Esophagus muscularis mucosa (tissue), 4 donors: ENCODE measurements at regions not wholly inside any gene's neighbourhood (a gene's known extent, or its start where the extent isn't known, plus 50 kb on each side); places are given as distances from the start of the nearest gene placed in this dataset.

Experiments
- DNase-seq: peaks from one replicate; pipeline ENCODE4 v3.0.0-alpha.2; 2017; ENCODE audit errors: extremely low spot score
- H3K27ac ChIP-seq, 4 donors: fragments of 200-600 bp; sonication (generic); replicated peaks in 1 of 4; 1 replicate in 3 of 4; 2 replicates in 1 of 4; pipeline ENCODE4 v1.5.1; 2016 to 2019; ENCODE audit warnings: mild to moderate bottlenecking in 1 of 4
- H3K27me3 ChIP-seq, 4 donors: fragments of 200-600 bp; sonication (generic); one replicate each; pipeline versions ENCODE4 v1.5.1 to v1.6.0; 2016 to 2019
- H3K36me3 ChIP-seq, 4 donors: fragments of 200-600 bp; sonication (generic); one replicate each; pipeline ENCODE4 v1.5.1; 2016 to 2019
- H3K4me1 ChIP-seq, 4 donors: fragments of 200-600 bp; sonication (generic); one replicate each; pipeline ENCODE4 v1.5.1; 2016 to 2019
- H3K4me3 ChIP-seq, 4 donors: fragments of 200-600 bp; sonication (generic); 1 replicate in 2 of 4; 2 replicates in 2 of 4; pipeline ENCODE4 v1.5.1; 2016 to 2019; ENCODE audit warnings: mild to moderate bottlenecking in 4 of 4, moderate library complexity in 1 of 4
- H3K9me3 ChIP-seq, 4 donors: fragments of 200-600 bp; sonication (generic); 1 replicate in 3 of 4; 2 replicates in 1 of 4; pipeline ENCODE4 v1.5.1; 2016 to 2019
- EP300 ChIP-seq: sonication (generic); formaldehyde crosslinking; IDR thresholded peaks from one replicate; pipeline ENCODE4 v1.6.1; 2017; ENCODE audit warnings: antibody characterized with exemption
- POLR2A ChIP-seq: fragments of 450-650 bp; IDR thresholded peaks from one replicate; pipeline ENCODE4 v1.6.1; 2017; ENCODE audit warnings: antibody characterized with exemption, moderate library complexity, mild to moderate bottlenecking, low read depth
- POLR2AphosphoS5 ChIP-seq, 2 donors: sonication (generic); formaldehyde crosslinking; IDR thresholded peaks; one replicate each; pipeline ENCODE4 v1.6.1; 2017; ENCODE audit warnings: antibody characterized with exemption in 2 of 2
- WGBS: methylation state at CpG from one replicate; pipeline ENCODE4 v1.1.5; 2018; 5-methylcytosine and 5-hydroxymethylcytosine counted together
- intact Hi-C: fragments of 100-400 bp; cut with DNase I; formaldehyde crosslinking; loops from one replicate; pipeline ENCODE4 v1.15.1; 2023
- TF ChIP-seq, protein P1 (sequence below), 3 experiments: fragments of 200-600 bp in 2 of 3; fragments of 450-650 bp in 1 of 3; sonication (generic) in 2 of 3; IDR thresholded peaks; one replicate each; pipeline ENCODE4 v1.5.1; 2017 to 2019; ENCODE audit warnings: antibody characterized with exemption in 3 of 3, mild to moderate bottlenecking in 2 of 3, moderate library complexity in 1 of 3

DNA sequence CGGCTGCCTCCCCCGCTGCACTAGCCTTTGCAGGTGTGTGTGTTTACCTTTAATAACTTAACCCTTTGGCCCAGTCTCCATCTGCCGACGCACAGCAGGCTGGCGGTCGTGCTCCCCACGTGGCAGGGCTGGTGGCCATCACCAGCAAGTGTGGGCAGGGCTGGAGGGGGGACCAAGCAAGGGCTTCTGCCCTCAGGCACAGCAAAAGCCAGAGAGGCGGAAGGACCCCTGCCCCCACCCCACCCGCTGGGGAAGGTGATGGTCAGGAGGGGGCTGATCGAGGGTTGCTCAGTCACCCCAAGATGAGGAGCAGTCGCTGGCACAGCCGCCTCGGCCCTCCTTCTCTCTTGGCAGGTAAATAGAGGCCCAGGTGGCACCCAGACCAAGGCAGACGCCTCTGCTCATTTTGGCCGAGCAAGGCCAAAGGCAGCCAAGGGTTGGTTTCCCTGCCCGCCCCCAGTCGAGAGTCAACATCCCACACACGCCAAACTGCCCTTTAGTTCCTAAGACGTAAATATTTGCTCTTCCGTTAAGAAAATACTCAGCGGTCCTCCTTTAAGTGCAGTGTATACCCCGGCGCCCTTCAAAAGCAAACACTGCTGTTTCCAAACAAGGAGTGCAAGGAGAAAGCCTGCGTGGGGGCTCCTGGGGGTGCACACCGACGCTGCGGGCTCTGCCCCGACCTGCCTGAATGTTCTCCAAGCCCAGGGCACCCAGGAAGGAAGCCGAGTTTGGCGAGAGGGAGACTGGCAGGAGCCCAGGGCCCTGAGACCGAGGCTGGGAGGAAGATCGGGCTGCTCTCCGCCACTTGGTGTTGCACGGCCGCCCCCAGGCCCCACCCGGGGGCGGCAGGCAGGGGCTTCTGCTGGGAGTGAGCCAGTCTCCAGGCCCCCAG is 82.7 kb downstream of the SIK1 start:
- intact Hi-C loops, result no loop called here
- no peak for TF ChIP-seq POLR2AphosphoS5 (IDR thresholded peaks at IDR 0.05)
- TF ChIP-seq, protein P1, sequence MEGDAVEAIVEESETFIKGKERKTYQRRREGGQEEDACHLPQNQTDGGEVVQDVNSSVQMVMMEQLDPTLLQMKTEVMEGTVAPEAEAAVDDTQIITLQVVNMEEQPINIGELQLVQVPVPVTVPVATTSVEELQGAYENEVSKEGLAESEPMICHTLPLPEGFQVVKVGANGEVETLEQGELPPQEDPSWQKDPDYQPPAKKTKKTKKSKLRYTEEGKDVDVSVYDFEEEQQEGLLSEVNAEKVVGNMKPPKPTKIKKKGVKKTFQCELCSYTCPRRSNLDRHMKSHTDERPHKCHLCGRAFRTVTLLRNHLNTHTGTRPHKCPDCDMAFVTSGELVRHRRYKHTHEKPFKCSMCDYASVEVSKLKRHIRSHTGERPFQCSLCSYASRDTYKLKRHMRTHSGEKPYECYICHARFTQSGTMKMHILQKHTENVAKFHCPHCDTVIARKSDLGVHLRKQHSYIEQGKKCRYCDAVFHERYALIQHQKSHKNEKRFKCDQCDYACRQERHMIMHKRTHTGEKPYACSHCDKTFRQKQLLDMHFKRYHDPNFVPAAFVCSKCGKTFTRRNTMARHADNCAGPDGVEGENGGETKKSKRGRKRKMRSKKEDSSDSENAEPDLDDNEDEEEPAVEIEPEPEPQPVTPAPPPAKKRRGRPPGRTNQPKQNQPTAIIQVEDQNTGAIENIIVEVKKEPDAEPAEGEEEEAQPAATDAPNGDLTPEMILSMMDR (IDR thresholded peaks at IDR 0.05), result no peak
- no peak for TF ChIP-seq POLR2A
- no peak for TF ChIP-seq EP300
- H3K27ac ChIP-seq, result no peak overlapping the region
- H3K9me3 ChIP-seq, result no peaks in the 10 kb centered on the region
- no peak for DNase-seq
- H3K4me3 ChIP-seq, result peak overlapping the region in 2 of 4 donors; percentile 6 to 15
- H3K36me3 ChIP-seq, result no peaks in the 10 kb centered on the region
- H3K4me1 ChIP-seq, result peaks cover 14 to 26% (median 18%) of the 10 kb centered on the region in 4 donors
- WGBS, result 73% methylated on average over 18 of the region's 37 CpGs
- peaks cover 0 to 6% (median 0%) of the 10 kb centered on the region in 4 donors for H3K27me3 ChIP-seq

DNA sequence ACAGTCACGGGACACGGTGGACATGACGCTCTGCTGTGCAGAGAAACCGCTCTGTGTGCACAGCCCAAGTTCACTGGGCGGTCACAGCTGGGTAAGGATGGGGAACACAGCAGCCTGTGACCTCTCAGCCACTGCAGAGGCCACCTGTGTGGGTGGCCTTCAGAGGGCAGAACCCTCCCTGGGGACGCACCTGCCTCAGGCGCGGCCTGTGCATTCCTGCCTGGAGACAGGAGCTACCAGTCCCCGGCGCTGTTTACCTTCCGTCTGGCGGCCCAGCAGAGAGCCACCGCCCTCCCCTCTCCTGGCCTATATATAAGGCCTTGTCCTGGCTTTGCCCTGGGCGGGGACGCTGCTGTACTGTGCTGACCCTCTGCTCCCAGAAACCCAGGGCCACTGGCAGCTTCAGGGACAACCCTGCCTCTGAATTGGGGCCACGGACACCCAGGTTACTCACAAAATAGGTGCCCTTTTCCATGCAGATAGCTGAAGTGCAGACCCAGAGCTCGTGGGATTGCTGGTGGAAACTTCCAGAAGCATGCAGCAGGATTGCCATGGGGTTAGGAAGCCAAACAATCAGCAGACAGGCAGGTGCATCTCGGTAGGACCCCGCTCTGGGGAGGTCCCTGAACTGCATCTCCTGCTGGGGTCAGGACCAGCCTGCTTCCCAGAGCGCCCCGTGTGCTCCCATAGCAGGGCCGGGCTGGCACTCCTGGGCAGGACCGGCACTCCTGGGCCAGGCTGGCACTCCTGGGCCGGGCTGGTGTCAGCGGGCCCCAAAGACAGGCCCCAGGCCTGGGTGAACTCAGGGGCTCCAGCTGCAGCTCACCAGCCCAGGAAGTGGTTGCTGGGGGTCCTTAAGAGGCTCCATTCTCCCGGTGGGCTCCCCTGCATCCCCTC is 83.6 kb downstream of the SIK1 start:
- H3K4me1 ChIP-seq, result peaks cover 13 to 24% (median 17%) of the 10 kb centered on the region in 4 donors
- WGBS, result 81% methylated on average over 11 of the region's 26 CpGs
- no peak for TF ChIP-seq EP300
- TF ChIP-seq POLR2A, result no peak
- no peak for TF ChIP-seq POLR2AphosphoS5 (IDR thresholded peaks at IDR 0.05)
- TF ChIP-seq, protein P1 (IDR thresholded peaks at IDR 0.05), result no peak
- no peak overlapping the region for H3K4me3 ChIP-seq
- peaks cover 0 to 14% (median 0%) of the 10 kb centered on the region in 4 donors for H3K27me3 ChIP-seq
- intact Hi-C loops, result no loop called here
- no peak overlapping the region for H3K27ac ChIP-seq
- no peak for DNase-seq
- no peaks in the 10 kb centered on the region for H3K9me3 ChIP-seq
- H3K36me3 ChIP-seq, result no peaks in the 10 kb centered on the region

DNA sequence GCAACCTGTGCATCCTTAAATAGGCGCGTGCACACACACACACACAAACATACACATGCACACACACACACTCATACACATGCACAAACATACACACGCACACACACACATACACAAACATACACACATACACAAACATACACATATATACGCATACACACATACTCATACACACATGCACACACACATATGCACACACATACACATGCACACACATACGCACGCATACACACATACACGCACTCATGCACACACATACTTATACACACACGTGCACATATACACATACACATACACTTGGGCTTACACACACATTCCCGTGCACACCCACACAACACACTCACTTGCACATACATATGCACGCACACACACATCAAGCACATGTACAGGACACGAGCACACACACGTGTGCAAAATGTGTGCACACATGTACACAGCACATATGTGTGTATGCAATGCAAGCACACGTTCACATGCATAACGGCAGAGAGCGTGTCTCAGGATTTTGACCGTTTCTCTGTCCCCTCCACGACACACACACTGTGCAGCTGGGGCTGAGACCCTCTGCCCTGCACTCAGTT is 84.5 kb downstream of the SIK1 start:
- WGBS, result 94% methylated on average over 17 of the region's 17 CpGs
- intact Hi-C loops, result no loop called here
- Histone ChIP-seq H3K36me3 (no peaks in the 10 kb centered on the region), H3K27me3 (peaks cover 0 to 18% (median 0%) of the 10 kb centered on the region in 4 donors), H3K4me3 (no peak overlapping the region), H3K9me3 (no peaks in the 10 kb centered on the region), H3K4me1 (peaks cover 9 to 20% (median 15%) of the 10 kb centered on the region in 4 donors), H3K27ac (no peak overlapping the region)
- no peak for DNase-seq
- TF ChIP-seq, protein P1 (IDR thresholded peaks at IDR 0.05), result no peak
- TF ChIP-seq POLR2A, result no peak
- no peak for TF ChIP-seq EP300
- no peak for TF ChIP-seq POLR2AphosphoS5 (IDR thresholded peaks at IDR 0.05)

DNA sequence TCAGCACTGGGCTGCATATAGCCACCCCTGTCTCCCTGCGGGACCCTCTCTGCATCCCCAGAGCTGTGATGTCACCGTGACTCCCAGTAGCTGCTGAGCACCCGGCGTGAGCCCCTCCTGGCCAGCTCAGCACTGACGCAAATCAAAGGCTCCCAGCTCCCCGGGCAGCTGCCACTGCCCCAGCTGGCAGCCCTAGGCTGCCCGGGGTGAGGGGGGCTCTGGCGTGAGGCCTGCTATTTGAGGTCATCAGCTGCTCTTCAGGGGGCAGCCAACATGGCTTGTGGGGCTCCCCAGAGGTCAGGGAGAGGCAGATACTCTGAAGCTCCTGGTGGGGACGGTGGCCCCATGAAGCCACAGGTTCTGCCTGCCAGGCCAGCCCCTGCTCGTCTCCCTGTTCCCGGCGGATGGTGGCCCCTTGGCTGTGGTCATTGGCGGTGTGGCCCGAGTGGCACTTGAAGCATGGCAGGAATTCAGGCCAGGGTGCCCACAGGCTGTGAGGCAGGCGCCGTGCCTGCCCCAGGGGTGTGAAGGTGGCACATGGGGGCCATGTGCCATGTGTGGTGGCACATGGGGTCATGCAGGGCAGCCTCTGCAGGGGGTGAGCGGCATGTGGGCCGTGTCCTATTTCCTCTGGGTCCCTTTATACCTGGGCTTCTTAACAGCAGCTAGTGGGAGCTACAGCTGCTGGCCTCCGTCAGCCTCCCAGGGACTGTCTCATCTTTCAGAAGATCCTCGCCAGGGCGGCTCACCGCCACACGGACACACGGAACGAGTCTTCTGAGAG is 85.4 kb downstream of the SIK1 start:
- WGBS, result 92% methylated on average over 14 of the region's 25 CpGs
- intact Hi-C loops, result no loop called here

More for the DNA sequence above, 85.4 kb downstream of the SIK1 start:
- H3K27ac ChIP-seq, result no peak overlapping the region
- TF ChIP-seq POLR2A (no peak), POLR2AphosphoS5 (IDR thresholded peaks at IDR 0.05) (no peak), EP300 (no peak)
- TF ChIP-seq, protein P1 (IDR thresholded peaks at IDR 0.05), result no peak
- DNase-seq, result no peak
- H3K4me1 ChIP-seq, result peaks cover 9 to 20% (median 15%) of the 10 kb centered on the region in 4 donors
- no peaks in the 10 kb centered on the region for H3K9me3 ChIP-seq
- H3K36me3 ChIP-seq, result no peaks in the 10 kb centered on the region
- no peak overlapping the region for H3K4me3 ChIP-seq
- H3K27me3 ChIP-seq, result peaks cover 0 to 18% (median 0%) of the 10 kb centered on the region in 4 donors
